VCaP (cell line): ENCODE measurements at regions not wholly inside any gene's neighbourhood (a gene's known extent, or its start where the extent isn't known, plus 50 kb on each side); places are given as distances from the start of the nearest gene placed in this dataset.

Experiments used
- H3K27ac ChIP-seq: fragments of 450-650 bp; 2 replicates; pipeline ENCODE4 v1.5.1; 2017
- TF ChIP-seq, protein P1 (sequence below): fragments of 450-650 bp; conservative IDR thresholded peaks from 2 replicates; pipeline ENCODE4 v1.5.1; 2017; ENCODE audit warnings: mild to moderate bottlenecking, moderate library complexity

DNA sequence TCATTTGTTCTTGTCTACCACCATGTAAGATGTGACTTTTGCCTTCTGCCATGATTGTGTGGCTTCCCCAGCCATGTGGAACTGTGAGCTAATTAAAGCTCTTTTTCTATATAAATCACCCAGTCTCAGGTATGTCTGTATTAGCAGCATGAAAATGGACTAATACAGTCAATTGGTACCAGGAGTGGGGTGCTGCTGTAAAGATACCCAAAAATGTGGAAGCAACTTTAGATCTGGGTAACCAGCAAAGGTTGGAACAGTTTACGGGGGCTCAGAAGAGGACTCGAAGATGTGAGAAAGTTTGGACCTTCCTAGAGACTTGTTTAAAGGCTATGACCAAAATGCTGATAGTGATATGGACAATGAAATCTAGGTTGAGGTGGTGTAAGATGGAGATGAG, 488.9 kb downstream of the ISL1 start:
- no peak overlapping the region for H3K27ac ChIP-seq
- TF ChIP-seq, protein P1, sequence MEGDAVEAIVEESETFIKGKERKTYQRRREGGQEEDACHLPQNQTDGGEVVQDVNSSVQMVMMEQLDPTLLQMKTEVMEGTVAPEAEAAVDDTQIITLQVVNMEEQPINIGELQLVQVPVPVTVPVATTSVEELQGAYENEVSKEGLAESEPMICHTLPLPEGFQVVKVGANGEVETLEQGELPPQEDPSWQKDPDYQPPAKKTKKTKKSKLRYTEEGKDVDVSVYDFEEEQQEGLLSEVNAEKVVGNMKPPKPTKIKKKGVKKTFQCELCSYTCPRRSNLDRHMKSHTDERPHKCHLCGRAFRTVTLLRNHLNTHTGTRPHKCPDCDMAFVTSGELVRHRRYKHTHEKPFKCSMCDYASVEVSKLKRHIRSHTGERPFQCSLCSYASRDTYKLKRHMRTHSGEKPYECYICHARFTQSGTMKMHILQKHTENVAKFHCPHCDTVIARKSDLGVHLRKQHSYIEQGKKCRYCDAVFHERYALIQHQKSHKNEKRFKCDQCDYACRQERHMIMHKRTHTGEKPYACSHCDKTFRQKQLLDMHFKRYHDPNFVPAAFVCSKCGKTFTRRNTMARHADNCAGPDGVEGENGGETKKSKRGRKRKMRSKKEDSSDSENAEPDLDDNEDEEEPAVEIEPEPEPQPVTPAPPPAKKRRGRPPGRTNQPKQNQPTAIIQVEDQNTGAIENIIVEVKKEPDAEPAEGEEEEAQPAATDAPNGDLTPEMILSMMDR, result no peak

DNA sequence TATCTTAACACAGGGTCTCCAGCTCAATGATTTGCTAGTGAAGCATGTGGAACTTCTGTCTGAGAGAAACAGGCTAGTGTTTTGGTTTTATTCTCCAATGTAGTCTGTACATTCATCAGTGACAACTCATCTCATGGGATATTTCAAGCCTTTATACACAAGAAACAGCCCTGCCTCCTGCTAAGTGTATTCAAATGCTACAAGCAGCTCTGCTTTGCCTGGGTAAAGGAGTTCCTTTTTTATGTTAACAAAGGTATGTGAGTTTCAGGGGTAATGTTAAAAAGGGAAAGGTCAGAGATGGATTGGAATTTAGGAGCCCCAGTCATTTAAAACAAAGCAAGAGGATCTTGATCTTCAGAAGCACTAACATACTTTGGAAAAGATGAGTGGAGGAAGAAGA, 498.7 kb downstream of the ISL1 start:
- TF ChIP-seq, protein P1, result no peak

DNA sequence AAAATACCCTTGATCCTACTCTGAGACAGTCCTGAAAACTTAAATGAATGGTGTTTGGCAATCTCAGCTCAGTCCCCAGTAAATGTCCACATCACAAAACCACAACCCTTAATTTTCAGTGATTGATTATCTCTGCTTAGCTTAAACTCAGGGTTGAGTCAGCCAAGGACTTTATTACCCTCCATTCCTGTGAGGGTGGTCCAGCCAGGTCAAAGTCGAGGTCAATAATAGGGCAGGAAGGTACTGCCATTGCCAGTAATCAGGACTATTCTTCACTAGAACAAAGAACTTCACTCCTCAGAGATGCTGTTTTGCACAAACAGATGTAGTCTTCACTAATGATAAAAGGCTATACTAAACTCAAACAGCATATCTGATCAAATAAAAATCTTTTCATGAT, 499.4 kb downstream of the ISL1 start:
- H3K27ac ChIP-seq, result no peak overlapping the region
- TF ChIP-seq, protein P1, result no peak

More for the DNA sequence above, 498.7 kb downstream of the ISL1 start:
- no peak overlapping the region for H3K27ac ChIP-seq

DNA sequence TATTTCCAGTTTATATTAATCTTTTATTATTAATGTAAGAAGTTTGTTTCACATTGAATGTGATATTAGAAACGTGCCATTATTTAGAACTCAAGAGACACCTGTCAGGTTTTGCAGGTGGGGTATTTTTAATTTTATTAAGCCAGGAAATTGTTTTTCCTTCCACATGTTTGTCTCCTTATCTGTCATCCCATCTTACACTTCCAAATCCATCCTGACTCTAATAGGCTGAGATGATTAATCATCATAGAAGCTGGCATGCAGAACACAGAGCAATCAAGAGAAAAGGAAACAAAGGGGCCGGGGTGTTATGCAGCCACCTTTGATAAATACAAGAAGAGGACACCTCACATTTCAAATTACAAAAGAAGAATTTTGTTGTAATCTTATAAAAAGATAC, 506.5 kb downstream of the ISL1 start:
- H3K27ac ChIP-seq, result no peak overlapping the region
- TF ChIP-seq, protein P1, result no peak

DNA sequence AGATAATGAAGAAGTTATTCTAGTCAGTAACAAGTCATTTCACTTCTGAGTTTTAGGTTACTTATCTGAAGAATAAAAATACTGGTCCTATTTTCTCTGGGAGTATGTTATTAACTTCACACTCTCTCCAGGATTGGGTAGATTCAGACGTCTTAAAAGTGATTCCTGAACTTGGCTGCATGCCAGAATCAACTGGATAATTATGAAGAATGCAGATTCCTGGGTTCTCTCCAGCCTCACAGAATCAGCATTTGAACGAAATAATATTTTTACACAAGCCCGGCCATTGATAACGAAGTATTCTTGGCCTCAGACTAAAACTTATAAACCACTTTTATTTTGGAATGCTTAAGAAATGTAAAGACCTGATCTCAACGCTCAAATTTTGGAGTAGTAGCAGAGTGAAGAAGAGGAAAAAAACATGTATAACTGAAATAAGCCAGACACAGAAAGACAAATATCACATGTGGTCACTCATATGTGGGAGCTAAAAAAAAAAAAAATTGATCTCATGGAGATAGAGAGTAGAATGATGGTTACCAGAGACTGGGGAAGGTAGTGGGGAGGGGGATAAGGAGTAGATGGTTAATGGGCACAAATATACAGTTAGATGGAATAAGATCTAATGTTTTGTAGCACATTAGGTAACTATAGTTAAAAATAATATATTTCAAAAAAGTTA, 507.3 kb downstream of the ISL1 start:
- no peak overlapping the region for H3K27ac ChIP-seq
- TF ChIP-seq, protein P1, result no peak

DNA sequence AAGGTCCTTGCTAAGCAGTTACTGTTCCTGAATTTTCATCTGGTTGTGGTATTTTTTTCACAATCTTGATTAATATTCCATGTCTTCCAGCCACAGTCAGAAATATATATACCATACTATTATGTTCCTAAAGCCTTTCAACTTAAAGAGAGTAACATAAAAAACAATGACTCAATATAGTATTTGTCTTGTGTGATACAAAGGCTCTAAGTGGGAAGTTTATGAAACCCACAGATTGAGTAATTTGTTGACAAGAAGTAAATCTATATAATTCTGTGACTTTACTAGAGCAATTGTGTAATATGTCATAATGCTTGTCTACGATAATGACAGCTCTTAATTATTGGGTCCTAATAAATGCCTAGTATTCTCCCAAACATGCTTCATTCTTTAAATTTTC, 509.4 kb downstream of the ISL1 start:
- no peak overlapping the region for H3K27ac ChIP-seq
- TF ChIP-seq, protein P1, result no peak

DNA sequence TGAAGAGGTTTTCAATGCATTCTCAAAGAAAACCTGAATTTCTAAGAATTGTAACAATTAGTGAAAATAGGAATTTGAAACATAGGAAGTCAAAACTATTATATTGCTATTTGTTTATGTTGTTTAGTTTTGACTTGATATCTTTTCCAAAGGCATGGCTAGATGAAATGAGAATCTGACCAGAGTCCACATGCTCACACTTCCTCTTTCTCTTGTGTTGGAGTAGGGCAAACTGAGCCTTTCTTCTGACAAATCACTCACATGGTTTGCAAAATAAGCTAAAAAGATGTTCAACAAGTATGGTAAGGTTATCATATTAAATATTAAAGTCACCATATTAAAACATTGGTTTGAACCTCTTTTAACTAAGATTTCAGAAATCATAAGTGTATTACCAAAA, 512.6 kb downstream of the ISL1 start:
- TF ChIP-seq, protein P1, result no peak
- no peak overlapping the region for H3K27ac ChIP-seq
